Upper lobe of left lung (tissue), 6 donors: ENCODE measurements at regions not wholly inside any gene's neighbourhood (a gene's known extent, or its start where the extent isn't known, plus 50 kb on each side); places are given as distances from the start of the nearest gene placed in this dataset.

Experiments used
- ATAC-seq, 2 donors: fragments of 200-7000 bp; cut with Tn5 transposase; one replicate each; pipeline ENCODE4 v1.9.1; 2022; ENCODE audit warnings: mild to moderate bottlenecking in 2 of 2, moderate library complexity in 2 of 2; ENCODE audit not compliant: low FRiP score in 2 of 2
- DNase-seq, 2 donors: peaks; one replicate each; pipeline ENCODE4 v3.0.0-alpha.2; 2019 to 2020
- H3K27ac ChIP-seq, 4 donors: fragments of 200-600 bp; sonication (generic); one replicate each; pipeline ENCODE4 v1.5.1; 2016 to 2019
- H3K27me3 ChIP-seq, 4 donors: fragments of 200-600 bp; sonication (generic); one replicate each; pipeline ENCODE4 v1.5.1; 2017 to 2019
- H3K36me3 ChIP-seq, 4 donors: fragments of 200-600 bp; sonication (generic); one replicate each; pipeline ENCODE4 v1.5.1; 2016 to 2019
- H3K4me1 ChIP-seq, 4 donors: fragments of 200-600 bp; sonication (generic); one replicate each; pipeline ENCODE4 v1.5.1; 2018 to 2019
- H3K4me3 ChIP-seq, 4 donors: fragments of 200-600 bp; sonication (generic); one replicate each; pipeline ENCODE4 v1.5.1; 2017 to 2019; ENCODE audit warnings: mild to moderate bottlenecking in 2 of 4, moderate library complexity in 1 of 4
- H3K9me3 ChIP-seq, 4 donors: fragments of 200-600 bp; sonication (generic); one replicate each; pipeline ENCODE4 v1.5.1; 2018 to 2019
- CTCF ChIP-seq, 6 experiments: fragments of 450-650 bp in 4 of 6; fragments of 200-600 bp in 2 of 6; sonication (generic) in 2 of 6; IDR thresholded peaks; one replicate each; pipeline ENCODE4 v1.5.1; 2016 to 2019; ENCODE audit warnings: antibody characterized with exemption in 6 of 6
- EP300 ChIP-seq, 4 donors: sonication (generic); formaldehyde crosslinking; IDR thresholded peaks; one replicate each; pipeline ENCODE4 v1.5.1; 2017; ENCODE audit warnings: antibody characterized with exemption in 4 of 4, control low read depth in 2 of 4
- POLR2A ChIP-seq, 4 donors: fragments of 450-650 bp; IDR thresholded peaks; one replicate each; pipeline ENCODE4 v1.5.1; 2016 to 2017; ENCODE audit warnings: antibody characterized with exemption in 4 of 4, mild to moderate bottlenecking in 2 of 4
- POLR2AphosphoS5 ChIP-seq, 2 donors: sonication (generic); formaldehyde crosslinking; IDR thresholded peaks; one replicate each; pipeline ENCODE4 v1.5.1; 2017; ENCODE audit warnings: antibody characterized with exemption in 2 of 2
- WGBS, 2 donors: methylation state at CpG; one replicate each; pipeline ENCODE4 v1.1.5; 2017 to 2018; 5-methylcytosine and 5-hydroxymethylcytosine counted together
- donor health status: DM: no; HTN: no; CAD: no; lungs with moderate emphysema.
- donor health status: DM: no; HTN: yes; CAD: no; lungs with severe emphysema.

GRCh38 chr5:8710426-8710930, 835.4 kb downstream of the SEMA5A start:
- H3K4me1 ChIP-seq: no peaks in the 10 kb centered on the region
- no peak overlapping the region for H3K4me3 ChIP-seq
- no peaks in the 10 kb centered on the region for H3K9me3 ChIP-seq
- DNase-seq (no peak), ATAC-seq (no peak)
- 64 to 65% methylated on average over 6 of the region's 6 CpGs for WGBS, 2 donors
- no peak overlapping the region for H3K27ac ChIP-seq
- TF ChIP-seq CTCF (IDR thresholded peaks at IDR 0.05) (no peak), POLR2A (IDR thresholded peaks at IDR 0.05) (no peak), POLR2AphosphoS5 (IDR thresholded peaks at IDR 0.05) (no peak), EP300 (IDR thresholded peaks at IDR 0.05) (no peak)
- no peaks in the 10 kb centered on the region for H3K36me3 ChIP-seq
- no peaks in the 10 kb centered on the region for H3K27me3 ChIP-seq

- Histone ChIP-seq H3K27me3 (no peaks in the 10 kb centered on the region), H3K9me3 (no peaks in the 10 kb centered on the region), H3K4me3 (no peak overlapping the region), H3K36me3 (no peaks in the 10 kb centered on the region), H3K27ac (no peak overlapping the region), H3K4me1 (no peaks in the 10 kb centered on the region)
- 41 to 47% methylated on average over 1 of the region's 1 CpG for WGBS, 2 donors
- no peak for DNase-seq
- TF ChIP-seq CTCF (IDR thresholded peaks at IDR 0.05): no peak
- no peak for TF ChIP-seq POLR2AphosphoS5 (IDR thresholded peaks at IDR 0.05)
- no peak for TF ChIP-seq EP300 (IDR thresholded peaks at IDR 0.05)
- no peak for TF ChIP-seq POLR2A (IDR thresholded peaks at IDR 0.05)
- no peak for ATAC-seq
These were observed 831.7 kb downstream of the SEMA5A start for GRCh38 chr5:8714198-8714597.

- ATAC-seq: no peak
- H3K27ac ChIP-seq: no peak overlapping the region
These were observed 831.0 kb downstream of the SEMA5A start for GRCh38 chr5:8714861-8715260.

GRCh38 chr5:8719796-8720195, 826.1 kb downstream of the SEMA5A start:
- 85 to 92% methylated on average over 7 of the region's 7 CpGs for WGBS, 2 donors
- H3K4me1 ChIP-seq: no peaks in the 10 kb centered on the region
- H3K36me3 ChIP-seq: no peaks in the 10 kb centered on the region
- no peaks in the 10 kb centered on the region for H3K9me3 ChIP-seq
- no peak overlapping the region for H3K27ac ChIP-seq
- DNase-seq: no peak
- no peaks in the 10 kb centered on the region for H3K27me3 ChIP-seq
- TF ChIP-seq EP300 (IDR thresholded peaks at IDR 0.05) (no peak), POLR2A (IDR thresholded peaks at IDR 0.05) (no peak), CTCF (IDR thresholded peaks at IDR 0.05) (no peak), POLR2AphosphoS5 (IDR thresholded peaks at IDR 0.05) (no peak)
- ATAC-seq: no peak
- no peak overlapping the region for H3K4me3 ChIP-seq

More at GRCh38 chr5:8714861-8715260, 831.0 kb downstream of the SEMA5A start:
- Histone ChIP-seq H3K9me3 (no peaks in the 10 kb centered on the region), H3K4me3 (no peak overlapping the region), H3K4me1 (no peaks in the 10 kb centered on the region), H3K36me3 (no peaks in the 10 kb centered on the region), H3K27me3 (no peaks in the 10 kb centered on the region)
- 71 to 79% methylated on average over 1 of the region's 1 CpG for WGBS, 2 donors
- no peak for TF ChIP-seq EP300 (IDR thresholded peaks at IDR 0.05)
- TF ChIP-seq CTCF (IDR thresholded peaks at IDR 0.05): no peak
- TF ChIP-seq POLR2AphosphoS5 (IDR thresholded peaks at IDR 0.05): no peak
- no peak for TF ChIP-seq POLR2A (IDR thresholded peaks at IDR 0.05)
- no peak for DNase-seq

- Histone ChIP-seq H3K27me3 (no peaks in the 10 kb centered on the region), H3K4me3 (no peak overlapping the region), H3K27ac (no peak overlapping the region), H3K36me3 (no peaks in the 10 kb centered on the region), H3K4me1 (no peaks in the 10 kb centered on the region), H3K9me3 (no peaks in the 10 kb centered on the region)
- TF ChIP-seq EP300 (IDR thresholded peaks at IDR 0.05): no peak
- no peak for TF ChIP-seq POLR2A (IDR thresholded peaks at IDR 0.05)
- TF ChIP-seq POLR2AphosphoS5 (IDR thresholded peaks at IDR 0.05): no peak
- no peak for TF ChIP-seq CTCF (IDR thresholded peaks at IDR 0.05)
- DNase-seq: no peak
- no peak for ATAC-seq
- WGBS, 2 donors: 43 to 51% methylated on average over 5 of the region's 5 CpGs
These were observed 825.4 kb downstream of the SEMA5A start for GRCh38 chr5:8720506-8720905.
